HCT116 (cell line): ENCODE measurements at regions not wholly inside any gene's neighbourhood (a gene's known extent, or its start where the extent isn't known, plus 50 kb on each side); places are given as distances from the start of the nearest gene placed in this dataset.

ENCODE experiments used
- ATAC-seq: fragments of 200-7000 bp; cut with Tn5 transposase; 2 replicates; pipeline ENCODE4 v1.9.1; 2020; ENCODE audit warnings: mild to moderate bottlenecking, moderate library complexity
- BruUV-seq: library from RNA; stranded (reverse); fragments of 400-500 nt; replicated peaks from 2 replicates; lab custom pipeline; 2021; lab: Mats Ljungman, UMichigan
- CTCF ChIA-PET: fragments of 300-600 bp; sonication (Branson Sonifier 250); formaldehyde crosslinking; loops from one replicate; lab custom pipeline; 2021; ENCODE audit warnings: antibody characterized with exemption; lab: Charles Lee
- POLR2A ChIA-PET: fragments of 300-600, 350-600 bp; sonication (Branson Sonifier 250); formaldehyde crosslinking; loops from one replicate; lab custom pipeline; 2021; ENCODE audit warnings: antibody characterized with exemption; lab: Charles Lee
- RAD21 ChIA-PET, 2 experiments: fragments of 300-600 bp; sonication (Branson Sonifier 250); formaldehyde crosslinking; loops; one replicate each; lab custom pipeline; 2023; ENCODE audit warnings: low total read pairs in 2 of 2; ENCODE audit not compliant: uncharacterized antibody in 2 of 2, unreplicated experiment in 2 of 2, low non-redundant PET in 1 of 2; lab: Charles Lee
- DNase-seq: peaks from one replicate; pipeline ENCODE4 v3.0.0-alpha.2; 2010; ENCODE audit warnings: low read depth, low spot score
- H2AFZ ChIP-seq: fragments of 200-600 bp; shearing (Covaris generic), sonication (generic); 2 replicates; pipeline ENCODE4 v1.6.1; 2017; ENCODE audit warnings: low read depth, mixed run types, mixed read lengths, antibody characterized with exemption, low read length; ENCODE audit not compliant: poor library complexity, severe bottlenecking
- H3K27ac ChIP-seq: 2 replicates; pipeline ENCODE4 v1.5.1; 2012; ENCODE audit warnings: low read depth, low read length
- H3K27me3 ChIP-seq: fragments of 200-600 bp; sonication (generic); 2 replicates; pipeline ENCODE4 v1.6.1; 2016; ENCODE audit warnings: mixed run types, low read length, mixed read lengths; ENCODE audit not compliant: insufficient read depth
- H3K36me3 ChIP-seq, 2 experiments: fragments of 200-500 bp in 1 of 2; fragments of 200-600 bp in 1 of 2; sonication (Bioruptor generic) in 1 of 2; sonication (generic) in 1 of 2; 2 replicates each; pipeline versions ENCODE4 v1.5.1 to v1.6.1; 2014 to 2016; ENCODE audit warnings: low read length in 2 of 2, inconsistent platforms in 1 of 2, mixed read lengths in 1 of 2, mixed run types in 1 of 2; ENCODE audit not compliant: insufficient read depth in 2 of 2, control insufficient read depth in 1 of 2
- H3K4me1 ChIP-seq, 2 experiments: fragments of 200-600 bp in 1 of 2; sonication (generic) in 1 of 2; 2 replicates each; pipeline versions ENCODE4 v1.5.1 to v1.6.1; 2012 to 2017; ENCODE audit warnings: low read length in 2 of 2, inconsistent platforms in 1 of 2, mild to moderate bottlenecking in 1 of 2, mixed read lengths in 1 of 2, mixed run types in 1 of 2, moderate library complexity in 1 of 2; ENCODE audit not compliant: insufficient read depth in 2 of 2, control insufficient read depth in 1 of 2
- H3K4me2 ChIP-seq: fragments of 200-600 bp; sonication (generic); 2 replicates; pipeline ENCODE4 v1.6.1; 2017; ENCODE audit warnings: mixed run types, low read length, mixed read lengths
- H3K4me3 ChIP-seq, 2 experiments: fragments of 200-600 bp in 1 of 2; sonication (generic) in 1 of 2; replicated peaks in 1 of 2; 2 replicates each; pipeline ENCODE4 v1.5.1; 2011 to 2016; ENCODE audit warnings: low read length in 2 of 2, control low read depth in 1 of 2, low read depth in 1 of 2, mild to moderate bottlenecking in 1 of 2, mixed read lengths in 1 of 2, mixed run types in 1 of 2
- H3K79me2 ChIP-seq: fragments of 200-600 bp; sonication (generic); 2 replicates; pipeline ENCODE4 v1.6.1; 2017; ENCODE audit warnings: mild to moderate bottlenecking, mixed run types, low read length, moderate library complexity, mixed read lengths; ENCODE audit not compliant: insufficient read depth
- H3K9ac ChIP-seq: fragments of 200-600 bp; sonication (generic); 2 replicates; pipeline ENCODE4 v1.6.1; 2016; ENCODE audit warnings: low read length, mixed read lengths
- H3K9me2 ChIP-seq: fragments of 200-600 bp; sonication (generic), shearing (Covaris generic); 2 replicates; pipeline ENCODE4 v1.6.1; 2017; ENCODE audit warnings: mixed run types, mild to moderate bottlenecking, moderate library complexity; ENCODE audit not compliant: insufficient read depth
- H3K9me3 ChIP-seq, 2 experiments: fragments of 200-500 bp in 1 of 2; fragments of 200-600 bp in 1 of 2; sonication (Bioruptor generic) in 1 of 2; sonication (generic) in 1 of 2; 2 replicates each; pipeline ENCODE4 v1.6.1; 2014 to 2017; ENCODE audit warnings: low read length in 2 of 2, mixed read lengths in 2 of 2, inconsistent platforms in 1 of 2, low read depth in 1 of 2, mild to moderate bottlenecking in 1 of 2, mixed run types in 1 of 2, moderate library complexity in 1 of 2; ENCODE audit not compliant: control insufficient read depth in 1 of 2, insufficient read depth in 1 of 2
- H4K20me1 ChIP-seq: fragments of 200-600 bp; sonication (generic), shearing (Covaris generic); 2 replicates; pipeline ENCODE4 v1.6.1; 2017; ENCODE audit warnings: mixed run types, mild to moderate bottlenecking, moderate library complexity; ENCODE audit not compliant: insufficient read depth
- ELF1 ChIP-seq: IDR thresholded peaks from 2 replicates; pipeline ENCODE4 v1.6.1; 2012; ENCODE audit warnings: low read depth, borderline replicate concordance
- EZH2 ChIP-seq: fragments of 200-600 bp; sonication (generic); IDR thresholded peaks from 2 replicates; pipeline ENCODE4 v1.6.1; 2017; ENCODE audit warnings: antibody characterized with exemption, mixed run types
- EZH2phosphoT487 ChIP-seq: fragments of 200-600 bp; IDR thresholded peaks from 2 replicates; pipeline ENCODE4 v1.6.1; 2018; ENCODE audit warnings: antibody characterized with exemption, borderline replicate concordance
- FOSL1 ChIP-seq: IDR thresholded peaks from 2 replicates; pipeline ENCODE4 v1.6.1; 2012; ENCODE audit warnings: low read depth
- JUND ChIP-seq: IDR thresholded peaks from 2 replicates; pipeline ENCODE4 v1.6.1; 2012
- POLR2A ChIP-seq: IDR thresholded peaks from 2 replicates; pipeline ENCODE4 v1.7.0; 2011; ENCODE audit warnings: borderline replicate concordance; ENCODE audit not compliant: insufficient read depth, insufficient read length; ENCODE audit errors: extremely low read depth
- RAD21 ChIP-seq: IDR thresholded peaks from 2 replicates; pipeline ENCODE4 v1.6.1; 2012; ENCODE audit warnings: low read depth, mild to moderate bottlenecking
- ZNF274 ChIP-seq: fragments of 200-500 bp; sonication (Bioruptor generic); IDR thresholded peaks from 2 replicates; pipeline ENCODE4 v1.6.1; 2014; ENCODE audit warnings: mild to moderate bottlenecking, low read depth, low read length, inconsistent platforms
- intact Hi-C: fragments of 100-400 bp; cut with micrococcal nuclease; formaldehyde crosslinking; loops from 2 replicates; pipeline ENCODE4 v1.10.0; 2022
- TF ChIP-seq, protein P1 (sequence below): IDR thresholded peaks from 2 replicates; pipeline ENCODE4 v1.6.1; 2012; ENCODE audit warnings: low read depth
- TF ChIP-seq, protein P2 (sequence below): IDR thresholded peaks from 2 replicates; pipeline ENCODE4 v1.6.1; 2012
- TF ChIP-seq, protein P3 (sequence below): IDR thresholded peaks from 2 replicates; pipeline ENCODE4 v1.6.1; 2011; ENCODE audit warnings: mild to moderate bottlenecking, low read length, moderate library complexity; ENCODE audit not compliant: insufficient replicate concordance; ENCODE audit errors: extremely low read depth
- TF ChIP-seq, protein P4 (sequence below), 3 experiments: fragments of 200-600 bp in 1 of 3; sonication (generic) in 1 of 3; IDR thresholded peaks in 2 of 3; conservative IDR thresholded peaks in 1 of 3; 2 replicates each; pipeline ENCODE4 v1.5.1; 2012 to 2017; ENCODE audit warnings: low read depth in 2 of 3, low read length in 2 of 3, antibody characterized with exemption in 1 of 3, borderline replicate concordance in 1 of 3, control low read depth in 1 of 3, mild to moderate bottlenecking in 1 of 3, mixed read lengths in 1 of 3, mixed run types in 1 of 3, moderate library complexity in 1 of 3; ENCODE audit not compliant: insufficient read depth in 1 of 3

DNA sequence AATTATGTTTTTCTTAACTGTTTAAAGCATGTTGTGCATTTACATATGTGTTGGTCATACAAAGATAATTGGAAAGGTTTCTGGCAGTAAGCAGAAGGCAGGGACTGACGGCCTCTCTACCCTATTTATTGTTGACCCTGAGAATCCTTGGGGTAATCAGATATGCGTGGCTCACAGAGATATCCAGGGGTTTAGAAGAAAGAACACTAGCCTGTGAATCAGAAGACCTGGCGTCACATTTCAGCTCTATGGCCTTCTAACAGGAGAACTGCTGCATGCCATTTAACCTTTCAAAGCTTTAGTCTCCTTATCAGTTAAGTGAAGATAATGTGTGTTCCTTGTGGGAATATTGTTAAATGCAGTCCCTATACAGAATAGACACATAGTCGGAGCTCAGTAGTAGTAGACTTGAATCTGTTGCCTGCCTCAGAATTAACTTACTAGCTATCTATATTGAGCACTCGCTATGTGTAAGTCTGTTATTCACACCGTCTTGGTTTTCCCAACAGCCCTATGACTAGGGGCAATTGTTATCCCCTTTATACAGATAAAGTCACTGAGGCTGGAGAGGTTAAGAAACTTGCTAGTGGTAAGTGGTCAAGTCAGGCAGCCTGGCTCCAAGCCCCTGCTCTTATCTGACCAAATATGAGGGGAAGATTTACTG lies 129.6 kb upstream of the ANKRD1 start:
- DNase-seq (no peak), ATAC-seq (no peak)
- intact Hi-C loops, result no loop called here
- no TSS peak for BruUV-seq
- Histone ChIP-seq H3K4me3 (no peak overlapping the region), H3K4me2 (no peak overlapping the region), H3K36me3 (no peaks in the 10 kb centered on the region), H4K20me1 (no peaks in the 10 kb centered on the region), H3K27me3 (no peaks in the 10 kb centered on the region), H3K9ac (no peak overlapping the region), H3K4me1 (no peaks in the 10 kb centered on the region), H3K9me2 (no peaks in the 10 kb centered on the region), H3K9me3 (no peaks in the 10 kb centered on the region), H3K27ac (no peak overlapping the region), H2AFZ (no peak overlapping the region), H3K79me2 (no peaks in the 10 kb centered on the region)
- POLR2A ChIA-PET, result no interaction called here
- CTCF ChIA-PET, result no interaction called here
- RAD21 ChIA-PET, result no interaction called here
- TF ChIP-seq JUND (no peak), EZH2 (no peak), ELF1 (no peak), FOSL1 (no peak), EZH2phosphoT487 (no peak), ZNF274 (no peak), POLR2A (no peak), RAD21 (no peak)
- TF ChIP-seq, protein P1, sequence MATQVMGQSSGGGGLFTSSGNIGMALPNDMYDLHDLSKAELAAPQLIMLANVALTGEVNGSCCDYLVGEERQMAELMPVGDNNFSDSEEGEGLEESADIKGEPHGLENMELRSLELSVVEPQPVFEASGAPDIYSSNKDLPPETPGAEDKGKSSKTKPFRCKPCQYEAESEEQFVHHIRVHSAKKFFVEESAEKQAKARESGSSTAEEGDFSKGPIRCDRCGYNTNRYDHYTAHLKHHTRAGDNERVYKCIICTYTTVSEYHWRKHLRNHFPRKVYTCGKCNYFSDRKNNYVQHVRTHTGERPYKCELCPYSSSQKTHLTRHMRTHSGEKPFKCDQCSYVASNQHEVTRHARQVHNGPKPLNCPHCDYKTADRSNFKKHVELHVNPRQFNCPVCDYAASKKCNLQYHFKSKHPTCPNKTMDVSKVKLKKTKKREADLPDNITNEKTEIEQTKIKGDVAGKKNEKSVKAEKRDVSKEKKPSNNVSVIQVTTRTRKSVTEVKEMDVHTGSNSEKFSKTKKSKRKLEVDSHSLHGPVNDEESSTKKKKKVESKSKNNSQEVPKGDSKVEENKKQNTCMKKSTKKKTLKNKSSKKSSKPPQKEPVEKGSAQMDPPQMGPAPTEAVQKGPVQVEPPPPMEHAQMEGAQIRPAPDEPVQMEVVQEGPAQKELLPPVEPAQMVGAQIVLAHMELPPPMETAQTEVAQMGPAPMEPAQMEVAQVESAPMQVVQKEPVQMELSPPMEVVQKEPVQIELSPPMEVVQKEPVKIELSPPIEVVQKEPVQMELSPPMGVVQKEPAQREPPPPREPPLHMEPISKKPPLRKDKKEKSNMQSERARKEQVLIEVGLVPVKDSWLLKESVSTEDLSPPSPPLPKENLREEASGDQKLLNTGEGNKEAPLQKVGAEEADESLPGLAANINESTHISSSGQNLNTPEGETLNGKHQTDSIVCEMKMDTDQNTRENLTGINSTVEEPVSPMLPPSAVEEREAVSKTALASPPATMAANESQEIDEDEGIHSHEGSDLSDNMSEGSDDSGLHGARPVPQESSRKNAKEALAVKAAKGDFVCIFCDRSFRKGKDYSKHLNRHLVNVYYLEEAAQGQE, result no peak
- TF ChIP-seq, protein P2, sequence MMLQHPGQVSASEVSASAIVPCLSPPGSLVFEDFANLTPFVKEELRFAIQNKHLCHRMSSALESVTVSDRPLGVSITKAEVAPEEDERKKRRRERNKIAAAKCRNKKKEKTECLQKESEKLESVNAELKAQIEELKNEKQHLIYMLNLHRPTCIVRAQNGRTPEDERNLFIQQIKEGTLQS, result no peak
- TF ChIP-seq, protein P3, sequence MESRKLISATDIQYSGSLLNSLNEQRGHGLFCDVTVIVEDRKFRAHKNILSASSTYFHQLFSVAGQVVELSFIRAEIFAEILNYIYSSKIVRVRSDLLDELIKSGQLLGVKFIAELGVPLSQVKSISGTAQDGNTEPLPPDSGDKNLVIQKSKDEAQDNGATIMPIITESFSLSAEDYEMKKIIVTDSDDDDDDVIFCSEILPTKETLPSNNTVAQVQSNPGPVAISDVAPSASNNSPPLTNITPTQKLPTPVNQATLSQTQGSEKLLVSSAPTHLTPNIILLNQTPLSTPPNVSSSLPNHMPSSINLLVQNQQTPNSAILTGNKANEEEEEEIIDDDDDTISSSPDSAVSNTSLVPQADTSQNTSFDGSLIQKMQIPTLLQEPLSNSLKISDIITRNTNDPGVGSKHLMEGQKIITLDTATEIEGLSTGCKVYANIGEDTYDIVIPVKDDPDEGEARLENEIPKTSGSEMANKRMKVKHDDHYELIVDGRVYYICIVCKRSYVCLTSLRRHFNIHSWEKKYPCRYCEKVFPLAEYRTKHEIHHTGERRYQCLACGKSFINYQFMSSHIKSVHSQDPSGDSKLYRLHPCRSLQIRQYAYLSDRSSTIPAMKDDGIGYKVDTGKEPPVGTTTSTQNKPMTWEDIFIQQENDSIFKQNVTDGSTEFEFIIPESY, result no peak
- TF ChIP-seq, protein P4, sequence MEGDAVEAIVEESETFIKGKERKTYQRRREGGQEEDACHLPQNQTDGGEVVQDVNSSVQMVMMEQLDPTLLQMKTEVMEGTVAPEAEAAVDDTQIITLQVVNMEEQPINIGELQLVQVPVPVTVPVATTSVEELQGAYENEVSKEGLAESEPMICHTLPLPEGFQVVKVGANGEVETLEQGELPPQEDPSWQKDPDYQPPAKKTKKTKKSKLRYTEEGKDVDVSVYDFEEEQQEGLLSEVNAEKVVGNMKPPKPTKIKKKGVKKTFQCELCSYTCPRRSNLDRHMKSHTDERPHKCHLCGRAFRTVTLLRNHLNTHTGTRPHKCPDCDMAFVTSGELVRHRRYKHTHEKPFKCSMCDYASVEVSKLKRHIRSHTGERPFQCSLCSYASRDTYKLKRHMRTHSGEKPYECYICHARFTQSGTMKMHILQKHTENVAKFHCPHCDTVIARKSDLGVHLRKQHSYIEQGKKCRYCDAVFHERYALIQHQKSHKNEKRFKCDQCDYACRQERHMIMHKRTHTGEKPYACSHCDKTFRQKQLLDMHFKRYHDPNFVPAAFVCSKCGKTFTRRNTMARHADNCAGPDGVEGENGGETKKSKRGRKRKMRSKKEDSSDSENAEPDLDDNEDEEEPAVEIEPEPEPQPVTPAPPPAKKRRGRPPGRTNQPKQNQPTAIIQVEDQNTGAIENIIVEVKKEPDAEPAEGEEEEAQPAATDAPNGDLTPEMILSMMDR (IDR thresholded peaks at IDR 0.05 in 2 of 3, conservative IDR thresholded peaks at IDR 0.05 in 1 of 3; ENCODE audit: borderline replicate concordance in 1 of 3, insufficient read depth in 1 of 3, low read depth in 2 of 3, low read length in 2 of 3), result no peak
